Parathyroid adenoma (tissue), 2 donors: ENCODE measurements at regions not wholly inside any gene's neighbourhood (a gene's known extent, or its start where the extent isn't known, plus 50 kb on each side); places are given as distances from the start of the nearest gene placed in this dataset.

Experiments used
- H2AFZ ChIP-seq: fragments of 300-600 bp; sonication (generic); one replicate; pipeline ENCODE4 v1.7.0; 2017; ENCODE audit warnings: antibody characterized with exemption, mild to moderate bottlenecking
- H3K27ac ChIP-seq: fragments of 300-600 bp; sonication (generic); one replicate; pipeline ENCODE4 v1.7.0; 2017
- H3K27me3 ChIP-seq: fragments of 300-600 bp; sonication (generic); one replicate; pipeline ENCODE4 v1.7.0; 2017; ENCODE audit warnings: low read length; ENCODE audit not compliant: control insufficient read depth, insufficient read depth
- H3K36me3 ChIP-seq: fragments of 300-600 bp; sonication (generic); one replicate; pipeline ENCODE4 v1.7.0; 2017; ENCODE audit warnings: low read length; ENCODE audit not compliant: control insufficient read depth, insufficient read depth
- H3K4me1 ChIP-seq: fragments of 300-600 bp; sonication (generic); one replicate; pipeline ENCODE4 v1.7.0; 2017; ENCODE audit warnings: control low read depth
- H3K4me2 ChIP-seq: fragments of 300-600 bp; sonication (generic); one replicate; pipeline ENCODE4 v1.7.0; 2017; ENCODE audit warnings: low read length
- H3K4me3 ChIP-seq: fragments of 300-600 bp; sonication (generic); one replicate; pipeline ENCODE4 v1.7.0; 2017; ENCODE audit warnings: low read depth, low read length
- H3K79me2 ChIP-seq: fragments of 300-600 bp; sonication (generic); one replicate; pipeline ENCODE4 v1.7.0; 2017; ENCODE audit warnings: control low read depth
- H3K9ac ChIP-seq: fragments of 300-600 bp; sonication (generic); one replicate; pipeline ENCODE4 v1.7.0; 2017; ENCODE audit warnings: mild to moderate bottlenecking
- H3K9me3 ChIP-seq: fragments of 300-600 bp; sonication (generic); one replicate; pipeline ENCODE4 v1.7.0; 2017; ENCODE audit warnings: low read length; ENCODE audit not compliant: control insufficient read depth
- CTCF ChIP-seq: fragments of 300-600 bp; sonication (generic); IDR thresholded peaks from one replicate; pipeline ENCODE4 v1.7.0; 2017; ENCODE audit warnings: antibody characterized with exemption, mild to moderate bottlenecking
- donor health status: primary hyperparathyroidism.

GRCh38 chr3:34851137-34851536 lies 788.2 kb upstream of the ARPP21 start:
- H3K4me1 ChIP-seq: no peaks in the 10 kb centered on the region
- no peak overlapping the region for H3K4me3 ChIP-seq
- no peaks in the 10 kb centered on the region for H3K79me2 ChIP-seq
- H3K9me3 ChIP-seq: no peaks in the 10 kb centered on the region
- H3K9ac ChIP-seq: no peak overlapping the region
- no peak overlapping the region for H3K27ac ChIP-seq
- no peak overlapping the region for H2AFZ ChIP-seq
- H3K4me2 ChIP-seq: no peak overlapping the region
- H3K36me3 ChIP-seq: no peaks in the 10 kb centered on the region
- no peaks in the 10 kb centered on the region for H3K27me3 ChIP-seq
- TF ChIP-seq CTCF: no peak

- no peak overlapping the region for H3K4me3 ChIP-seq
- H3K36me3 ChIP-seq: no peaks in the 10 kb centered on the region
- no peak overlapping the region for H3K27ac ChIP-seq
- TF ChIP-seq CTCF: no peak
- no peak overlapping the region for H3K4me2 ChIP-seq
- no peaks in the 10 kb centered on the region for H3K79me2 ChIP-seq
- H3K9me3 ChIP-seq: no peaks in the 10 kb centered on the region
- H2AFZ ChIP-seq: no peak overlapping the region
- H3K27me3 ChIP-seq: no peaks in the 10 kb centered on the region
- no peaks in the 10 kb centered on the region for H3K4me1 ChIP-seq
- H3K9ac ChIP-seq: no peak overlapping the region
Observed at GRCh38 chr3:34852844-34853439, 786.4 kb upstream of the ARPP21 start.

GRCh38 chr3:34856081-34856947 lies 783.0 kb upstream of the ARPP21 start:
- H3K4me1 ChIP-seq: no peaks in the 10 kb centered on the region
- no peak overlapping the region for H3K9ac ChIP-seq
- no peak overlapping the region for H3K4me2 ChIP-seq
- H3K27me3 ChIP-seq: no peaks in the 10 kb centered on the region
- no peak overlapping the region for H3K27ac ChIP-seq
- no peaks in the 10 kb centered on the region for H3K79me2 ChIP-seq
- H2AFZ ChIP-seq: no peak overlapping the region
- no peaks in the 10 kb centered on the region for H3K36me3 ChIP-seq
- H3K9me3 ChIP-seq: no peaks in the 10 kb centered on the region
- no peak for TF ChIP-seq CTCF
- no peak overlapping the region for H3K4me3 ChIP-seq

- H3K27ac ChIP-seq: no peak overlapping the region
Observed at GRCh38 chr3:34858067-34858660, 781.2 kb upstream of the ARPP21 start.

More at GRCh38 chr3:34858067-34858660, 781.2 kb upstream of the ARPP21 start:
- Histone ChIP-seq H3K4me1 (no peaks in the 10 kb centered on the region), H2AFZ (no peak overlapping the region), H3K9ac (no peak overlapping the region), H3K36me3 (no peaks in the 10 kb centered on the region), H3K4me3 (no peak overlapping the region), H3K4me2 (no peak overlapping the region), H3K9me3 (no peaks in the 10 kb centered on the region), H3K79me2 (no peaks in the 10 kb centered on the region), H3K27me3 (no peaks in the 10 kb centered on the region)
- TF ChIP-seq CTCF: no peak
